H1 (cell line): ENCODE measurements at regions not wholly inside any gene's neighbourhood (a gene's known extent, or its start where the extent isn't known, plus 50 kb on each side); places are given as distances from the start of the nearest gene placed in this dataset.

Source experiments
- CTCF ChIA-PET: fragments of 300-600 bp; sonication (Branson Sonifier 250); formaldehyde crosslinking; loops from one replicate; lab custom pipeline; 2021; ENCODE audit not compliant: partially characterized antibody; lab: Charles Lee
- POLR2A ChIA-PET: fragments of 300-600 bp; sonication (Branson Sonifier 250); formaldehyde crosslinking; loops from one replicate; lab custom pipeline; 2021; ENCODE audit warnings: inconsistent platforms; ENCODE audit not compliant: partially characterized antibody; lab: Charles Lee
- DNase-seq, 2 experiments: peaks; one replicate each; pipeline versions ENCODE4 v3.0.0 to v3.0.0-alpha.2; 2010 to 2022; ENCODE audit warnings: low spot score in 2 of 2, low read depth in 1 of 2, mixed read lengths in 1 of 2
- FAIRE-seq: peaks from 2 replicates; lab custom pipeline; 2011; peaks lifted over from hg19 to GRCh38; lab: Jason Lieb, UNC
- H2AFZ ChIP-seq: 2 replicates; pipeline ENCODE4 v1.8.1; 2012; ENCODE audit warnings: low read length, inconsistent platforms
- H2AK5ac ChIP-seq: 2 replicates; pipeline ENCODE4 v1.6.1; 2013; ENCODE audit warnings: low read depth, low read length
- H2BK120ac ChIP-seq: replicated peaks from 2 replicates; pipeline ENCODE3; 2013; ENCODE audit warnings: low read depth, low read length, inconsistent platforms
- H2BK12ac ChIP-seq: 2 replicates; pipeline ENCODE4 v1.6.1; 2013; ENCODE audit warnings: low read depth, low read length
- H2BK15ac ChIP-seq: 2 replicates; pipeline ENCODE4 v1.6.1; 2013; ENCODE audit warnings: low read length
- H2BK20ac ChIP-seq: 2 replicates; pipeline ENCODE4 v1.6.1; 2013; ENCODE audit warnings: low read length
- H2BK5ac ChIP-seq: 2 replicates; pipeline ENCODE4 v1.6.1; 2013; ENCODE audit warnings: low read depth, low read length
- H3K14ac ChIP-seq: 2 replicates; pipeline ENCODE4 v1.6.1; 2013; ENCODE audit warnings: inconsistent platforms; ENCODE audit not compliant: insufficient read length
- H3K18ac ChIP-seq: 2 replicates; pipeline ENCODE4 v1.6.1; 2013; ENCODE audit warnings: low read length; ENCODE audit errors: extremely low read depth
- H3K23ac ChIP-seq: 2 replicates; pipeline ENCODE4 v1.6.1; 2013; ENCODE audit warnings: inconsistent platforms; ENCODE audit not compliant: insufficient read length
- H3K23me2 ChIP-seq: 2 replicates; pipeline ENCODE4 v1.6.1; 2013; ENCODE audit warnings: low read depth, low read length
- H3K27ac ChIP-seq: 2 replicates; pipeline ENCODE4 v1.6.1; 2011; ENCODE audit warnings: low read depth, low read length, inconsistent platforms
- H3K27me3 ChIP-seq, 4 experiments: replicated peaks in 1 of 4; 1 replicate in 1 of 4; 2 replicates in 3 of 4; pipeline versions ENCODE4 v1.6.1 to v1.8.1; 2011 to 2013; ENCODE audit warnings: low read length in 3 of 4, mild to moderate bottlenecking in 3 of 4, inconsistent platforms in 2 of 4, mixed read lengths in 2 of 4, moderate library complexity in 1 of 4; ENCODE audit not compliant: control insufficient read depth in 3 of 4, insufficient read depth in 3 of 4; ENCODE audit errors: extremely low read depth in 1 of 4
- H3K36me3 ChIP-seq, 4 experiments: 2 replicates each; pipeline versions ENCODE4 v1.6.1 to v1.8.1; 2011 to 2013; ENCODE audit warnings: mild to moderate bottlenecking in 4 of 4, low read length in 3 of 4, moderate library complexity in 2 of 4, control low read depth in 1 of 4, inconsistent platforms in 1 of 4; ENCODE audit not compliant: insufficient read depth in 4 of 4, control insufficient read depth in 2 of 4
- H3K4ac ChIP-seq: replicated peaks from 2 replicates; pipeline ENCODE3; 2013; ENCODE audit warnings: low read length, low read depth, mixed read lengths, inconsistent platforms; ENCODE audit not compliant: insufficient read length
- H3K4me1 ChIP-seq, 4 experiments: replicated peaks in 1 of 4; 1 replicate in 1 of 4; 2 replicates in 3 of 4; pipeline versions ENCODE4 v1.6.1 to v1.8.1; 2011 to 2013; ENCODE audit warnings: low read length in 3 of 4, inconsistent platforms in 2 of 4, mixed read lengths in 1 of 4; ENCODE audit not compliant: insufficient read depth in 4 of 4, control insufficient read depth in 3 of 4
- H3K4me2 ChIP-seq, 2 experiments: 2 replicates each; pipeline versions ENCODE4 v1.6.1 to v1.8.1; 2011 to 2013; ENCODE audit warnings: low read depth in 2 of 2, low read length in 2 of 2, control low read depth in 1 of 2, inconsistent platforms in 1 of 2, mild to moderate bottlenecking in 1 of 2; ENCODE audit not compliant: insufficient read depth in 1 of 2
- H3K4me3 ChIP-seq, 4 experiments: fragments of 200-600, 300-600 bp in 1 of 4; sonication (generic), shearing (Covaris generic), sonication (Bioruptor Twin) in 1 of 4; 2 replicates each; pipeline versions ENCODE4 v1.5.1 to v1.8.1; 2011 to 2016; ENCODE audit warnings: low read length in 4 of 4, low read depth in 3 of 4, control low read depth in 2 of 4, inconsistent platforms in 2 of 4, mild to moderate bottlenecking in 2 of 4, mixed read lengths in 1 of 4, moderate library complexity in 1 of 4; ENCODE audit not compliant: insufficient read depth in 2 of 4; ENCODE audit errors: extremely low read depth in 1 of 4
- H3K56ac ChIP-seq: replicated peaks from 2 replicates; pipeline ENCODE3; 2013; ENCODE audit warnings: low read depth, mild to moderate bottlenecking, mixed read lengths, low read length, inconsistent platforms; ENCODE audit not compliant: insufficient read length
- H3K79me1 ChIP-seq: 2 replicates; pipeline ENCODE4 v1.6.1; 2013; ENCODE audit warnings: low read depth, low read length, control low read depth
- H3K79me2 ChIP-seq, 2 experiments: 2 replicates each; pipeline versions ENCODE4 v1.6.1 to v1.8.1; 2012 to 2013; ENCODE audit warnings: low read length in 2 of 2, mild to moderate bottlenecking in 2 of 2, inconsistent platforms in 1 of 2; ENCODE audit not compliant: insufficient read depth in 2 of 2, control insufficient read depth in 1 of 2
- H3K9ac ChIP-seq, 4 experiments: replicated peaks in 1 of 4; 1 replicate in 1 of 4; 2 replicates in 3 of 4; pipeline versions ENCODE4 v1.6.1 to v1.8.1; 2011 to 2013; ENCODE audit warnings: low read depth in 3 of 4, low read length in 3 of 4, control low read depth in 2 of 4, mild to moderate bottlenecking in 2 of 4, moderate library complexity in 2 of 4, inconsistent platforms in 1 of 4; ENCODE audit errors: extremely low read depth in 1 of 4
- H3K9me3 ChIP-seq, 2 experiments: 2 replicates each; pipeline versions ENCODE4 v1.6.1 to v1.8.1; 2012 to 2013; ENCODE audit warnings: mild to moderate bottlenecking in 2 of 2, moderate library complexity in 2 of 2, control low read depth in 1 of 2, inconsistent platforms in 1 of 2, low read depth in 1 of 2, low read length in 1 of 2, mixed read lengths in 1 of 2; ENCODE audit not compliant: insufficient read depth in 2 of 2
- H4K20me1 ChIP-seq, 2 experiments: replicated peaks in 1 of 2; 2 replicates each; pipeline versions ENCODE3 to v1.8.1; 2011 to 2013; ENCODE audit warnings: inconsistent platforms in 2 of 2, low read length in 2 of 2, mild to moderate bottlenecking in 1 of 2; ENCODE audit not compliant: insufficient read depth in 2 of 2, control insufficient read depth in 1 of 2
- H4K5ac ChIP-seq: 2 replicates; pipeline ENCODE4 v1.6.1; 2013; ENCODE audit warnings: low read length, low read depth, mixed read lengths, inconsistent platforms; ENCODE audit not compliant: insufficient read length
- H4K8ac ChIP-seq: 2 replicates; pipeline ENCODE4 v1.8.0; 2013; ENCODE audit warnings: mild to moderate bottlenecking, moderate library complexity, low read length, inconsistent platforms; ENCODE audit not compliant: insufficient read depth; ENCODE audit errors: extremely low read depth
- H4K91ac ChIP-seq: replicated peaks from 2 replicates; pipeline ENCODE3; 2013; ENCODE audit warnings: low read length, mixed read lengths, inconsistent platforms; ENCODE audit not compliant: insufficient read length
- CBX5 ChIP-seq: fragments of 300-800, 300-1000 bp; sonication (generic); IDR thresholded peaks from 2 replicates; pipeline ENCODE4 v1.7.1; 2016; ENCODE audit warnings: antibody characterized with exemption, low read length, low read depth
- CHD1 ChIP-seq: IDR thresholded peaks from 2 replicates; pipeline ENCODE4 v1.6.1; 2012; ENCODE audit warnings: low read depth, low read length, improper control_type of control experiment
- CREB1 ChIP-seq: IDR thresholded peaks from 2 replicates; pipeline ENCODE4 v1.6.1; 2012; ENCODE audit warnings: inconsistent platforms
- E2F6 ChIP-seq: IDR thresholded peaks from 2 replicates; pipeline ENCODE4 v1.6.1; 2012; ENCODE audit warnings: inconsistent platforms
- KDM1A ChIP-seq: fragments of 200-600, 300-600 bp; sonication (generic); IDR thresholded peaks from 2 replicates; pipeline ENCODE4 v1.7.1; 2016; ENCODE audit warnings: mild to moderate bottlenecking, low read length, borderline replicate concordance
- MAFK ChIP-seq: IDR thresholded peaks from 2 replicates; pipeline ENCODE4 v1.6.1; 2012; ENCODE audit warnings: low read depth, mild to moderate bottlenecking, improper control_type of control experiment, low read length
- MAX ChIP-seq: IDR thresholded peaks from 2 replicates; pipeline ENCODE4 v1.6.1; 2012; ENCODE audit warnings: inconsistent platforms
- SP1 ChIP-seq: IDR thresholded peaks from 2 replicates; pipeline ENCODE4 v1.6.1; 2011; ENCODE audit warnings: low read depth, low read length
- TAF7 ChIP-seq: optimal IDR thresholded peaks from 2 replicates; pipeline ENCODE3; 2011; ENCODE audit warnings: low read depth, mild to moderate bottlenecking, inconsistent platforms, low read length, moderate library complexity, borderline replicate concordance
- TBP ChIP-seq: IDR thresholded peaks from 2 replicates; pipeline ENCODE4 v1.6.1; 2011; ENCODE audit warnings: low read depth, low read length, improper control_type of control experiment
- WGBS, 2 experiments: shearing (Covaris generic) in 1 of 2; methylation state at CpG; one replicate each; pipeline versions ENCODE4 v1.1.6 to v1.1.7; 2013 to 2015; ENCODE audit warnings: low lambda C conversion rate in 2 of 2, mixed read lengths in 2 of 2, inconsistent platforms in 1 of 2, low coverage in 1 of 2, missing lambda C conversion rate in 1 of 2; ENCODE audit not compliant: insufficient replicate concordance in 2 of 2, insufficient coverage in 1 of 2, insufficient read length in 1 of 2; ENCODE audit errors: extremely low coverage in 1 of 2, missing lambda C conversion rate in 1 of 2; 5-methylcytosine and 5-hydroxymethylcytosine counted together

- Histone ChIP-seq H4K8ac (no peak overlapping the region), H3K27me3 (0 out of 7 replicates have a peak, but pooled peaks cover 0 to 4% (median 0%) of the 10 kb centered on the region in 4 experiments), H4K5ac (no peak overlapping the region), H2AK5ac (no peak overlapping the region), H4K91ac (no peak overlapping the region), H3K23ac (no peak overlapping the region), H2AFZ (no peak overlapping the region), H3K14ac (no peak overlapping the region), H4K20me1 (peaks cover 0 to 20% of the 10 kb centered on the region in 2 experiments), H3K9me3 (peaks cover 4 to 10% of the 10 kb centered on the region in 2 experiments), H3K27ac (no peak overlapping the region), H3K23me2 (peaks cover 7% of the 10 kb centered on the region; the same call in 1 of the 2 replicates), H3K18ac (no peak overlapping the region), H3K79me2 (no peaks in the 10 kb centered on the region; a peak in 1 of 4 replicates), H2BK120ac (no peak overlapping the region), H2BK15ac (no peak overlapping the region), H3K4me2 (no peak overlapping the region), H3K4ac (no peak overlapping the region), H3K4me3 (no peak overlapping the region), H3K36me3 (no peaks in the 10 kb centered on the region; a peak in 1 of 8 replicates), H2BK12ac (no peak overlapping the region), H2BK20ac (no peak overlapping the region), H2BK5ac (no peak overlapping the region; the same call in 1 of the 2 replicates), H3K56ac (no peak overlapping the region)
- 94% methylated on average over 14 of the region's 15 CpGs; no CpG with 5 or more reads in 1 of the 2 experiments for WGBS, 2 experiments
- POLR2A ChIA-PET, result no interaction called here
- DNase-seq (no peak), FAIRE-seq (no peak)
- TF ChIP-seq CBX5, result no peak
- no peak for TF ChIP-seq TAF7
- TF ChIP-seq MAX, result no peak
- no peak for TF ChIP-seq SP1
- TF ChIP-seq TBP, result no peak
- no peak for TF ChIP-seq KDM1A
- no peak for TF ChIP-seq E2F6
- no peak for TF ChIP-seq CHD1
- no peak for TF ChIP-seq MAFK
- TF ChIP-seq CREB1, result no peak
- TF ChIP-seq, all 59 proteins: peak for 0
- no peaks in the 10 kb centered on the region for H3K4me1 ChIP-seq
- H3K79me1 ChIP-seq, result no peaks in the 10 kb centered on the region; the same call in 1 of the 2 replicates
- CTCF ChIA-PET, result interaction anchor here (1.0 kb wide), 1 partner anchor 14 kb away, joined by 3 read pairs; no protein-coding TSS in a partner anchor
- no peak overlapping the region for H3K9ac ChIP-seq
Measured at GRCh38 chr22:48568736-48569330, 1258.8 kb downstream of the BRD1 start.
